ENCODE measurements at regions not wholly inside any gene's neighbourhood (a gene's known extent, or its start where the extent isn't known, plus 50 kb on each side); places are given as distances from the start of the nearest gene placed in this dataset.

- Mint-ChIP-seq H3K9me3 (peaks cover 17 to 23% of the 10 kb centered on the region in 2 donors), H3K36me3 (no peaks in the 10 kb centered on the region), H3K4me3 (no peak overlapping the region), H3K4me1 (no peaks in the 10 kb centered on the region), H3K27me3 (ENCODE audit: low read depth in 2 of 2) (no peaks in the 10 kb centered on the region), H3K27ac (no peak overlapping the region)
- no peaks in the 10 kb centered on the region for H3K36me3 ChIP-seq (ENCODE audit: control insufficient read depth, insufficient read depth, low read length)
- no peak overlapping the region for H3K27ac ChIP-seq (ENCODE audit: low read length)
- ATAC-seq (no peak), DNase-seq (no peak)
- no peak for TF ChIP-seq CTCF (IDR thresholded peaks at IDR 0.05)
- H3K4me1 ChIP-seq (ENCODE audit: control insufficient read depth, insufficient read depth, low read length): no peaks in the 10 kb centered on the region
- H3K4me3 ChIP-seq (ENCODE audit: low read length): no peak overlapping the region
- WGBS (ENCODE audit: insufficient coverage): 94% methylated on average over 1 of the region's 1 CpG
- no peaks in the 10 kb centered on the region for H3K27me3 ChIP-seq (ENCODE audit: control insufficient read depth, insufficient read depth, low read length)
- peaks cover 12% of the 10 kb centered on the region for H3K9me3 ChIP-seq (ENCODE audit: control insufficient read depth, insufficient read depth, low read length)
- intact Hi-C loops (cut with micrococcal nuclease): no loop called here
Measured at GRCh38 chr10:36191009-36191408, 548.9 kb upstream of the FZD8 start.

- Histone ChIP-seq H3K4me1 (ENCODE audit: control insufficient read depth, insufficient read depth, low read length) (no peaks in the 10 kb centered on the region), H3K36me3 (ENCODE audit: control insufficient read depth, insufficient read depth, low read length) (no peaks in the 10 kb centered on the region), H3K4me3 (ENCODE audit: low read length) (no peak overlapping the region), H3K9me3 (ENCODE audit: control insufficient read depth, insufficient read depth, low read length) (peaks cover 12% of the 10 kb centered on the region), H3K27ac (ENCODE audit: low read length) (no peak overlapping the region), H3K27me3 (ENCODE audit: control insufficient read depth, insufficient read depth, low read length) (no peaks in the 10 kb centered on the region)
- ATAC-seq (no peak), DNase-seq (no peak)
- Mint-ChIP-seq H3K36me3 (no peaks in the 10 kb centered on the region), H3K4me3 (no peak overlapping the region), H3K9me3 (peaks cover 16 to 18% of the 10 kb centered on the region in 2 donors), H3K4me1 (no peaks in the 10 kb centered on the region), H3K27ac (no peak overlapping the region), H3K27me3 (ENCODE audit: low read depth in 2 of 2) (no peaks in the 10 kb centered on the region)
- TF ChIP-seq CTCF (IDR thresholded peaks at IDR 0.05): no peak
- intact Hi-C loops (cut with micrococcal nuclease): no loop called here
- WGBS (ENCODE audit: insufficient coverage): 84% methylated on average over 4 of the region's 4 CpGs
Measured at GRCh38 chr10:36188461-36188860, 546.4 kb upstream of the FZD8 start.

GRCh38 chr10:36188080-36188453 lies 546.0 kb upstream of the FZD8 start:
- H3K27me3 ChIP-seq (ENCODE audit: control insufficient read depth, insufficient read depth, low read length): no peaks in the 10 kb centered on the region
- DNase-seq: no peak
- Mint-ChIP-seq H3K36me3 (no peaks in the 10 kb centered on the region), H3K9me3 (peaks cover 16 to 18% of the 10 kb centered on the region in 2 donors), H3K27ac (no peak overlapping the region), H3K4me1 (no peaks in the 10 kb centered on the region), H3K4me3 (no peak overlapping the region), H3K27me3 (ENCODE audit: low read depth in 2 of 2) (no peaks in the 10 kb centered on the region)
- 72% methylated on average over 8 of the region's 8 CpGs for WGBS (ENCODE audit: insufficient coverage)
- H3K4me3 ChIP-seq (ENCODE audit: low read length): no peak overlapping the region
- no peak for ATAC-seq
- TF ChIP-seq CTCF (IDR thresholded peaks at IDR 0.05): no peak
- intact Hi-C loops (cut with micrococcal nuclease): no loop called here
- peaks cover 12% of the 10 kb centered on the region for H3K9me3 ChIP-seq (ENCODE audit: control insufficient read depth, insufficient read depth, low read length)
- H3K36me3 ChIP-seq (ENCODE audit: control insufficient read depth, insufficient read depth, low read length): no peaks in the 10 kb centered on the region
- no peak overlapping the region for H3K27ac ChIP-seq (ENCODE audit: low read length)
- no peaks in the 10 kb centered on the region for H3K4me1 ChIP-seq (ENCODE audit: control insufficient read depth, insufficient read depth, low read length)

GRCh38 chr10:36187380-36188079 lies 545.4 kb upstream of the FZD8 start:
- Mint-ChIP-seq H3K9me3 (peaks cover 13 to 15% of the 10 kb centered on the region in 2 donors), H3K4me1 (no peaks in the 10 kb centered on the region), H3K4me3 (no peak overlapping the region), H3K27ac (no peak overlapping the region), H3K27me3 (ENCODE audit: low read depth in 2 of 2) (no peaks in the 10 kb centered on the region), H3K36me3 (no peaks in the 10 kb centered on the region)
- no peak for TF ChIP-seq CTCF (IDR thresholded peaks at IDR 0.05)
- no peaks in the 10 kb centered on the region for H3K27me3 ChIP-seq (ENCODE audit: control insufficient read depth, insufficient read depth, low read length)
- intact Hi-C loops (cut with micrococcal nuclease): no loop called here
- H3K36me3 ChIP-seq (ENCODE audit: control insufficient read depth, insufficient read depth, low read length): no peaks in the 10 kb centered on the region
- no peak overlapping the region for H3K4me3 ChIP-seq (ENCODE audit: low read length)
- H3K9me3 ChIP-seq (ENCODE audit: control insufficient read depth, insufficient read depth, low read length): peaks cover 12% of the 10 kb centered on the region
- WGBS (ENCODE audit: insufficient coverage): 83% methylated on average over 5 of the region's 6 CpGs
- no peak for DNase-seq
- no peak overlapping the region for H3K27ac ChIP-seq (ENCODE audit: low read length)
- H3K4me1 ChIP-seq (ENCODE audit: control insufficient read depth, insufficient read depth, low read length): no peaks in the 10 kb centered on the region
- no peak for ATAC-seq

All from natural killer cell (primary cell).